ENCODE measurements at regions not wholly inside any gene's neighbourhood (a gene's known extent, or its start where the extent isn't known, plus 50 kb on each side); places are given as distances from the start of the nearest gene placed in this dataset.

DNA sequence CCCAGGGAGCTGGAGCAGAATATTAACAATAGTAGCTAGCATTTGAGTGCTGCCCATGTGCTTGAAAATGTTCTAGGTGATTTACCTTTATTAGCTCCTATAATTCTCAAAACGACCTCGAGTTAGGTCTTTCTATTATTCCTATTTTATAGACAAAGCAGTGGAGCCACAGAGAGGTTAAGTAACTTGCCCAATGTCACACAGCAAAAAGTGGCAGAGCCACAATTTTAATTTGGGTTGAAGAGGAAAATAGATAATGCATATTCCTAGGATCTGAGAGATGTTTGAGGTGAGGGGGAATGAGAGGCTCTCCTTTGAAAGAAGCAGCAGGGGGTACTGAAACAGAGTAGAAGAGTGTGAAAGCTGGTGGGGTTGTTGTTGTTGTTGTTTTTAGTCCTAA lies 354.5 kb upstream of the SLC35B3 start:
- TF ChIP-seq POLR2A (IDR thresholded peaks at IDR 0.05) (no peak), POLR2AphosphoS5 (IDR thresholded peaks at IDR 0.05; ENCODE audit: insufficient read depth in 1 of 2, low read depth in 1 of 2) (no peak)
- TF ChIP-seq, protein P1, sequence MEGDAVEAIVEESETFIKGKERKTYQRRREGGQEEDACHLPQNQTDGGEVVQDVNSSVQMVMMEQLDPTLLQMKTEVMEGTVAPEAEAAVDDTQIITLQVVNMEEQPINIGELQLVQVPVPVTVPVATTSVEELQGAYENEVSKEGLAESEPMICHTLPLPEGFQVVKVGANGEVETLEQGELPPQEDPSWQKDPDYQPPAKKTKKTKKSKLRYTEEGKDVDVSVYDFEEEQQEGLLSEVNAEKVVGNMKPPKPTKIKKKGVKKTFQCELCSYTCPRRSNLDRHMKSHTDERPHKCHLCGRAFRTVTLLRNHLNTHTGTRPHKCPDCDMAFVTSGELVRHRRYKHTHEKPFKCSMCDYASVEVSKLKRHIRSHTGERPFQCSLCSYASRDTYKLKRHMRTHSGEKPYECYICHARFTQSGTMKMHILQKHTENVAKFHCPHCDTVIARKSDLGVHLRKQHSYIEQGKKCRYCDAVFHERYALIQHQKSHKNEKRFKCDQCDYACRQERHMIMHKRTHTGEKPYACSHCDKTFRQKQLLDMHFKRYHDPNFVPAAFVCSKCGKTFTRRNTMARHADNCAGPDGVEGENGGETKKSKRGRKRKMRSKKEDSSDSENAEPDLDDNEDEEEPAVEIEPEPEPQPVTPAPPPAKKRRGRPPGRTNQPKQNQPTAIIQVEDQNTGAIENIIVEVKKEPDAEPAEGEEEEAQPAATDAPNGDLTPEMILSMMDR (IDR thresholded peaks at IDR 0.05) = no peak
- intact Hi-C loops (cut with DNase I) = no loop called here
- H3K27ac ChIP-seq = no peak overlapping the region

GRCh38 chr6:8785223-8785622 lies 349.9 kb upstream of the SLC35B3 start:
- TF ChIP-seq, protein P1 (IDR thresholded peaks at IDR 0.05) = no peak
- no peak for TF ChIP-seq POLR2A (IDR thresholded peaks at IDR 0.05)
- no peak for TF ChIP-seq POLR2AphosphoS5 (IDR thresholded peaks at IDR 0.05; ENCODE audit: insufficient read depth in 1 of 2, low read depth in 1 of 2)
- Histone ChIP-seq H3K9me3 (no peaks in the 10 kb centered on the region), H3K4me1 (no peaks in the 10 kb centered on the region), H3K4me3 (no peak overlapping the region), H3K36me3 (no peaks in the 10 kb centered on the region), H3K27me3 (no peaks in the 10 kb centered on the region), H3K27ac (no peak overlapping the region)
- intact Hi-C loops (cut with DNase I) = no loop called here
- DNase-seq (ENCODE audit: extremely low spot score in 2 of 2) = no peak

More for the DNA sequence above, 354.5 kb upstream of the SLC35B3 start:
- no peak for DNase-seq (ENCODE audit: extremely low spot score in 2 of 2)
- H3K4me1 ChIP-seq = no peaks in the 10 kb centered on the region
- no peaks in the 10 kb centered on the region for H3K27me3 ChIP-seq
- no peaks in the 10 kb centered on the region for H3K36me3 ChIP-seq
- H3K4me3 ChIP-seq = no peak overlapping the region
- no peaks in the 10 kb centered on the region for H3K9me3 ChIP-seq

- Histone ChIP-seq H3K27me3 (no peaks in the 10 kb centered on the region), H3K36me3 (no peaks in the 10 kb centered on the region), H3K27ac (no peak overlapping the region), H3K4me3 (no peak overlapping the region), H3K4me1 (no peaks in the 10 kb centered on the region), H3K9me3 (no peaks in the 10 kb centered on the region)
- no peak for TF ChIP-seq POLR2A (IDR thresholded peaks at IDR 0.05)
- no peak for TF ChIP-seq POLR2AphosphoS5 (IDR thresholded peaks at IDR 0.05; ENCODE audit: insufficient read depth in 1 of 2, low read depth in 1 of 2)
- TF ChIP-seq, protein P1 (IDR thresholded peaks at IDR 0.05) = no peak
- intact Hi-C loops (cut with DNase I) = no loop called here
- no peak for DNase-seq (ENCODE audit: extremely low spot score in 2 of 2)
These were observed 347.8 kb upstream of the SLC35B3 start for GRCh38 chr6:8783191-8783590.

- intact Hi-C loops (cut with DNase I) = no loop called here
- Histone ChIP-seq H3K27ac (no peak overlapping the region), H3K4me3 (no peak overlapping the region), H3K36me3 (no peaks in the 10 kb centered on the region), H3K9me3 (no peaks in the 10 kb centered on the region), H3K27me3 (no peaks in the 10 kb centered on the region), H3K4me1 (no peaks in the 10 kb centered on the region)
- no peak for DNase-seq (ENCODE audit: extremely low spot score in 2 of 2)
- no peak for TF ChIP-seq POLR2A (IDR thresholded peaks at IDR 0.05)
- TF ChIP-seq, protein P1 (IDR thresholded peaks at IDR 0.05) = no peak
- no peak for TF ChIP-seq POLR2AphosphoS5 (IDR thresholded peaks at IDR 0.05; ENCODE audit: insufficient read depth in 1 of 2, low read depth in 1 of 2)
These were observed 345.3 kb upstream of the SLC35B3 start for GRCh38 chr6:8780653-8781052.

GRCh38 chr6:8764733-8765132 lies 329.4 kb upstream of the SLC35B3 start:
- Histone ChIP-seq H3K4me1 (no peaks in the 10 kb centered on the region), H3K4me3 (no peak overlapping the region), H3K9me3 (no peaks in the 10 kb centered on the region), H3K27me3 (no peaks in the 10 kb centered on the region), H3K36me3 (no peaks in the 10 kb centered on the region), H3K27ac (no peak overlapping the region)
- DNase-seq (ENCODE audit: extremely low spot score in 2 of 2) = no peak
- TF ChIP-seq POLR2AphosphoS5 (IDR thresholded peaks at IDR 0.05; ENCODE audit: insufficient read depth in 1 of 2, low read depth in 1 of 2) (no peak), POLR2A (IDR thresholded peaks at IDR 0.05) (no peak)
- TF ChIP-seq, protein P1 (IDR thresholded peaks at IDR 0.05) = no peak
- intact Hi-C loops (cut with DNase I) = no loop called here

Measured in vagina (tissue), 2 donors.